GM12878 (cell line): ENCODE measurements at regions not wholly inside any gene's neighbourhood (a gene's known extent, or its start where the extent isn't known, plus 50 kb on each side); places are given as distances from the start of the nearest gene placed in this dataset.

Experiments
- ATAC-seq: fragments of 200-7000 bp; cut with Tn5 transposase; 3 replicates; pipeline ENCODE4 v1.9.1; 2020; ENCODE audit warnings: mild to moderate bottlenecking, moderate library complexity
- BruUV-seq: library from RNA; stranded (reverse); fragments of 400-500 nt; replicated peaks from 2 replicates; lab custom pipeline; 2021; lab: Mats Ljungman, UMichigan
- CTCF ChIA-PET: fragments of 300-600 bp; sonication (Branson Sonifier 250); formaldehyde crosslinking; extraction: SDS; loops from one replicate; lab custom pipeline; 2021; ENCODE audit warnings: inconsistent platforms; lab: Yijun Ruan, JAX
- POLR2A ChIA-PET: fragments of 350-600 bp; formaldehyde crosslinking; extraction: SDS; loops from one replicate; lab custom pipeline; 2021; ENCODE audit warnings: inconsistent platforms; lab: Charles Lee
- RAD21 ChIA-PET: fragments of 300-600 bp; sonication (Branson Sonifier 250); formaldehyde crosslinking; loops from one replicate; lab custom pipeline; 2023; ENCODE audit warnings: antibody characterized with exemption; ENCODE audit not compliant: unreplicated experiment; lab: Charles Lee
- SMC1A ChIA-PET: fragments of 300-600 bp; sonication (Branson Sonifier 250); formaldehyde crosslinking; loops from one replicate; lab custom pipeline; 2023; ENCODE audit not compliant: unreplicated experiment, uncharacterized antibody; lab: Charles Lee
- DNase-seq: peaks from one replicate; pipeline ENCODE4 v3.0.0-alpha.2; 2011; ENCODE audit warnings: low read depth, low spot score
- FAIRE-seq: peaks from 3 replicates; lab custom pipeline; 2011; peaks lifted over from hg19 to GRCh38; lab: Jason Lieb, UNC
- H2AFZ ChIP-seq: 2 replicates; pipeline ENCODE4 v1.6.0; 2011; ENCODE audit warnings: low read depth, low read length, control low read depth; ENCODE audit not compliant: control insufficient read depth
- H3K27ac ChIP-seq: 2 replicates; pipeline ENCODE4 v1.5.1; 2011; ENCODE audit warnings: control low read depth; ENCODE audit not compliant: control insufficient read depth, insufficient read depth
- H3K27me3 ChIP-seq, 2 experiments: replicated peaks in 1 of 2; 2 replicates each; pipeline versions ENCODE4 v1.6.0 to v1.6.1; 2011; ENCODE audit warnings: low read length in 1 of 2; ENCODE audit not compliant: control insufficient read depth in 2 of 2, insufficient read depth in 2 of 2
- H3K36me3 ChIP-seq, 2 experiments: 2 replicates each; pipeline ENCODE4 v1.5.1; 2011; ENCODE audit warnings: low read length in 1 of 2; ENCODE audit not compliant: control insufficient read depth in 2 of 2, insufficient read depth in 2 of 2
- H3K4me1 ChIP-seq: 2 replicates; pipeline ENCODE4 v1.6.1; 2011; ENCODE audit warnings: mild to moderate bottlenecking, low read length, moderate library complexity, mixed read lengths; ENCODE audit not compliant: control insufficient read depth, insufficient read depth
- H3K4me2 ChIP-seq: 2 replicates; pipeline ENCODE4 v1.6.0; 2011; ENCODE audit warnings: control low read depth; ENCODE audit not compliant: control insufficient read depth, insufficient read depth
- H3K4me3 ChIP-seq: fragments of 200-600 bp; sonication (generic); 2 replicates; pipeline ENCODE4 v1.5.1; 2016
- H3K79me2 ChIP-seq: 2 replicates; pipeline ENCODE4 v1.6.0; 2011; ENCODE audit warnings: low read length; ENCODE audit not compliant: control insufficient read depth, insufficient read depth
- H3K9ac ChIP-seq: 2 replicates; pipeline ENCODE4 v1.8.0; 2011; ENCODE audit warnings: low read length, control low read depth, mixed read lengths; ENCODE audit not compliant: control insufficient read depth, insufficient read depth
- H3K9me3 ChIP-seq: replicated peaks from 3 replicates; pipeline ENCODE4 v1.5.1; 2011; ENCODE audit warnings: mild to moderate bottlenecking, low read length; ENCODE audit not compliant: control insufficient read depth, insufficient read depth
- H4K20me1 ChIP-seq: 2 replicates; pipeline ENCODE4 v1.6.0; 2011; ENCODE audit not compliant: control insufficient read depth, insufficient read depth
- REST ChIP-seq: IDR thresholded peaks from 2 replicates; pipeline ENCODE4 v1.6.1; 2012; ENCODE audit warnings: mild to moderate bottlenecking, low read depth, low read length
- RUNX3 ChIP-seq: IDR thresholded peaks from 2 replicates; pipeline ENCODE4 v1.6.1; 2012; ENCODE audit warnings: low read length, inconsistent platforms
- ZNF384 ChIP-seq: IDR thresholded peaks from 2 replicates; pipeline ENCODE4 v1.6.1; 2012; ENCODE audit warnings: low read depth, mild to moderate bottlenecking, low read length, improper control_type of control experiment, borderline replicate concordance
- WGBS: methylation state at CpG from one replicate; pipeline ENCODE4 v1.1.6; 2016; ENCODE audit warnings: low lambda C conversion rate; ENCODE audit not compliant: insufficient replicate concordance, insufficient coverage; ENCODE audit errors: missing lambda C conversion rate; 5-methylcytosine and 5-hydroxymethylcytosine counted together
- in situ Hi-C: fragments of 300-500 bp; cut with MboI; formaldehyde crosslinking; loops from 9 replicates; pipeline ENCODE4 v1.14.3; 2018; ENCODE audit warnings: mixed read lengths
- intact Hi-C: fragments of 100-400 bp; cut with micrococcal nuclease; formaldehyde crosslinking; loops from one replicate; pipeline ENCODE4 v1.14.2; 2022; ENCODE audit not compliant: unreplicated experiment

DNA sequence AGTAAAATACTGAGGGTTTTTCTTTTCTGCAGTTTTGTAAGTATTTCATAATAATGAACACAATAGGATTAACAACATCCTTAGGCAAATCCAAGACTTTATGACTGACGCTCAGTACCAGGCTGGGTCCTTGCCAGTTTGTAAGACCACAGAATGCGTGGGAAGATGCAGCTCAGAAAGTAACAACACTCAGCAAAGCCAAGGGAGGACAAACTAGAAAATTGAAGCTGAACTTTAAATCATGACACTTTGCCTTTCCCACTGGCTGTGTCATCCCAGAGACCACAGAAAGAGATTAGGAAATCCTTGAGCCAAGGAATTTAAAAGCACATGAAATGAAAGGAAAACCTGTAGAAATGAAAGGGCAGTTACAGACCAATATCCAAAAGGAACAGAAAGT lies 426.3 kb upstream of the CHRM3 start:
- in situ Hi-C loops, result no loop called here

More for the DNA sequence above, 426.3 kb upstream of the CHRM3 start:
- no peak overlapping the region for H3K4me3 ChIP-seq
- no peak overlapping the region for H2AFZ ChIP-seq
- DNase-seq (no peak), FAIRE-seq (no peak), ATAC-seq (no peak)
- TF ChIP-seq REST, result no peak
- no peak for TF ChIP-seq ZNF384
- TF ChIP-seq RUNX3, result no peak
- RAD21 ChIA-PET, result no interaction called here
- no peaks in the 10 kb centered on the region for H4K20me1 ChIP-seq
- intact Hi-C loops, result no loop called here
- no peak overlapping the region for H3K9ac ChIP-seq
- CTCF ChIA-PET, result no interaction called here
- SMC1A ChIA-PET, result no interaction called here
- POLR2A ChIA-PET, result no interaction called here
- H3K4me1 ChIP-seq, result no peaks in the 10 kb centered on the region
- BruUV-seq, result no TSS peak
- H3K79me2 ChIP-seq, result no peaks in the 10 kb centered on the region
- WGBS, result 6% methylated on average over 2 of the region's 2 CpGs
- no peaks in the 10 kb centered on the region for H3K36me3 ChIP-seq
- H3K27me3 ChIP-seq, result no peaks in the 10 kb centered on the region
- H3K27ac ChIP-seq, result no peak overlapping the region
- no peak overlapping the region for H3K4me2 ChIP-seq
- H3K9me3 ChIP-seq, result no peaks in the 10 kb centered on the region
